NCI-H2196 (cell line): ENCODE measurements at regions not wholly inside any gene's neighbourhood (a gene's known extent, or its start where the extent isn't known, plus 50 kb on each side); places are given as distances from the start of the nearest gene placed in this dataset.

Source experiments
- DNase-seq: peaks from one replicate; lab custom pipeline; 2025; ENCODE audit not compliant: unreplicated experiment; lab: John Stamatoyannopoulos, UW

- DNase-seq: no peak
Observed at GRCh38 chr13:106858903-106859532, 291.1 kb upstream of the ARGLU1 start.

GRCh38 chr13:106852436-106852835 is 284.5 kb upstream of the ARGLU1 start:
- DNase-seq: no peak

GRCh38 chr13:106850973-106851650 is 283.2 kb upstream of the ARGLU1 start:
- no peak for DNase-seq

- no peak for DNase-seq
Observed at GRCh38 chr13:106846571-106847448, 278.9 kb upstream of the ARGLU1 start.

GRCh38 chr13:106836186-106836802 is 268.4 kb upstream of the ARGLU1 start:
- no peak for DNase-seq

- DNase-seq: no peak
Observed at GRCh38 chr13:106835477-106835876, 267.5 kb upstream of the ARGLU1 start.

- DNase-seq: no peak
Observed at GRCh38 chr13:106821979-106822378, 254.0 kb upstream of the ARGLU1 start.

- DNase-seq: no peak
Observed at GRCh38 chr13:106819413-106820180, 251.7 kb upstream of the ARGLU1 start.

- no peak for DNase-seq
Observed at GRCh38 chr13:106818971-106819370, 251.0 kb upstream of the ARGLU1 start.

GRCh38 chr13:106815545-106815944 is 247.6 kb upstream of the ARGLU1 start:
- DNase-seq: no peak

GRCh38 chr13:106814463-106814862 is 246.5 kb upstream of the ARGLU1 start:
- no peak for DNase-seq

GRCh38 chr13:106810069-106810468 is 242.1 kb upstream of the ARGLU1 start:
- DNase-seq: no peak

- DNase-seq: no peak
Observed at GRCh38 chr13:106804991-106805390, 237.1 kb upstream of the ARGLU1 start.

- DNase-seq: no peak
Observed at GRCh38 chr13:106802917-106803316, 235.0 kb upstream of the ARGLU1 start.

- DNase-seq: no peak
Observed at GRCh38 chr13:106799781-106800335, 231.9 kb upstream of the ARGLU1 start.

GRCh38 chr13:106797081-106797640 is 229.2 kb upstream of the ARGLU1 start:
- DNase-seq: no peak

GRCh38 chr13:106796280-106797047 is 228.5 kb upstream of the ARGLU1 start:
- DNase-seq: no peak

GRCh38 chr13:106795847-106796246 is 227.9 kb upstream of the ARGLU1 start:
- no peak for DNase-seq

- DNase-seq: no peak
Observed at GRCh38 chr13:106794117-106794516, 226.2 kb upstream of the ARGLU1 start.
